Neuronal stem cell (in vitro differentiated cells): ENCODE measurements at regions not wholly inside any gene's neighbourhood (a gene's known extent, or its start where the extent isn't known, plus 50 kb on each side); places are given as distances from the start of the nearest gene placed in this dataset.

Experiments used
- DNase-seq: peaks from one replicate; pipeline ENCODE4 v3.0.0-alpha.2; 2013; ENCODE audit warnings: low spot score
- H2AFZ ChIP-seq: one replicate; pipeline ENCODE4 v1.6.1; 2013; ENCODE audit warnings: mild to moderate bottlenecking, low read length, inconsistent platforms
- H2AK5ac ChIP-seq: 2 replicates; pipeline ENCODE4 v1.6.1; 2013; ENCODE audit warnings: low read depth, mild to moderate bottlenecking, inconsistent platforms, low read length, moderate library complexity, mixed read lengths
- H2BK120ac ChIP-seq: 2 replicates; pipeline ENCODE4 v1.6.1; 2013; ENCODE audit warnings: low read depth, mild to moderate bottlenecking, inconsistent platforms, low read length, moderate library complexity, mixed read lengths
- H2BK12ac ChIP-seq: one replicate; pipeline ENCODE4 v1.6.1; 2013; ENCODE audit warnings: low read length, inconsistent platforms
- H2BK15ac ChIP-seq: 2 replicates; pipeline ENCODE4 v1.6.1; 2013; ENCODE audit warnings: mild to moderate bottlenecking, low read length, inconsistent platforms, mixed read lengths
- H2BK5ac ChIP-seq: one replicate; pipeline ENCODE4 v1.6.1; 2013; ENCODE audit warnings: inconsistent platforms, mild to moderate bottlenecking, low read length, moderate library complexity
- H3K14ac ChIP-seq: one replicate; pipeline ENCODE4 v1.6.1; 2013; ENCODE audit warnings: low read length, inconsistent platforms
- H3K18ac ChIP-seq: 2 replicates; pipeline ENCODE4 v1.6.1; 2013; ENCODE audit warnings: low read length, inconsistent platforms
- H3K23ac ChIP-seq: 2 replicates; pipeline ENCODE4 v1.6.1; 2013; ENCODE audit warnings: low read depth, mild to moderate bottlenecking, mixed read lengths, low read length, inconsistent platforms; ENCODE audit not compliant: poor library complexity
- H3K27ac ChIP-seq: replicated peaks from 3 replicates; pipeline ENCODE4 v1.5.1; 2013; ENCODE audit warnings: low read length, inconsistent platforms
- H3K27me3 ChIP-seq, 3 experiments: 2 replicates each; pipeline ENCODE4 v1.6.1; 2013; ENCODE audit warnings: low read length in 3 of 3, mild to moderate bottlenecking in 2 of 3, inconsistent platforms in 1 of 3, low read depth in 1 of 3, mixed read lengths in 1 of 3, moderate library complexity in 1 of 3; ENCODE audit not compliant: control insufficient read depth in 3 of 3, insufficient read depth in 3 of 3
- H3K36me3 ChIP-seq, 2 donors: replicated peaks in 1 of 2; 2 replicates each; pipeline ENCODE4 v1.6.1; 2013; ENCODE audit warnings: low read length in 2 of 2; ENCODE audit not compliant: control insufficient read depth in 2 of 2, insufficient read depth in 2 of 2
- H3K4ac ChIP-seq: 2 replicates; pipeline ENCODE4 v1.6.1; 2013; ENCODE audit warnings: inconsistent platforms, mild to moderate bottlenecking, low read length, moderate library complexity
- H3K4me1 ChIP-seq, 2 donors: 1 replicate in 1 of 2; 2 replicates in 1 of 2; pipeline ENCODE4 v1.6.1; 2013; ENCODE audit warnings: low read length in 2 of 2, low read depth in 1 of 2; ENCODE audit not compliant: control insufficient read depth in 2 of 2, insufficient read depth in 1 of 2
- H3K4me2 ChIP-seq: one replicate; pipeline ENCODE4 v1.6.1; 2013; ENCODE audit warnings: mild to moderate bottlenecking, low read length, inconsistent platforms; ENCODE audit not compliant: insufficient read depth, poor library complexity, severe bottlenecking
- H3K4me3 ChIP-seq, 2 donors: 2 replicates each; pipeline ENCODE4 v1.5.1; 2013; ENCODE audit warnings: low read length in 2 of 2, mild to moderate bottlenecking in 2 of 2, inconsistent platforms in 1 of 2, moderate library complexity in 1 of 2
- H3K79me1 ChIP-seq: one replicate; pipeline ENCODE4 v1.6.1; 2013; ENCODE audit warnings: low read depth, mild to moderate bottlenecking, inconsistent platforms, low read length, moderate library complexity
- H3K9ac ChIP-seq: one replicate; pipeline ENCODE4 v1.6.1; 2013; ENCODE audit warnings: mild to moderate bottlenecking, low read depth, low read length, inconsistent platforms; ENCODE audit not compliant: poor library complexity
- H3K9me3 ChIP-seq, 2 donors: replicated peaks in 1 of 2; 2 replicates each; pipeline versions ENCODE3 to v1.6.1; 2013; ENCODE audit warnings: low read length in 2 of 2, mild to moderate bottlenecking in 2 of 2, inconsistent platforms in 1 of 2, low read depth in 1 of 2, mixed read lengths in 1 of 2, moderate library complexity in 1 of 2; ENCODE audit not compliant: control insufficient read depth in 2 of 2, insufficient read depth in 1 of 2
- H4K8ac ChIP-seq: one replicate; pipeline ENCODE4 v1.6.1; 2013; ENCODE audit warnings: low read depth, mild to moderate bottlenecking, inconsistent platforms, low read length, moderate library complexity
- H4K91ac ChIP-seq: one replicate; pipeline ENCODE4 v1.6.1; 2013; ENCODE audit warnings: low read length, low read depth, mild to moderate bottlenecking, inconsistent platforms; ENCODE audit not compliant: poor library complexity
- WGBS, 2 donors: extraction: QIAGEN DNeasy Blood & Tissue Kit; methylation state at CpG; one replicate each; pipeline ENCODE4 v1.1.7; 2013; ENCODE audit warnings: missing lambda C conversion rate in 2 of 2, mixed read lengths in 1 of 2; ENCODE audit not compliant: insufficient read length in 2 of 2, insufficient replicate concordance in 1 of 2; ENCODE audit errors: extremely low coverage in 2 of 2; 5-methylcytosine and 5-hydroxymethylcytosine counted together

GRCh38 chr6:148090326-148090725 lies 252.3 kb upstream of the SASH1 start:
- H3K79me1 ChIP-seq: no peaks in the 10 kb centered on the region
- H2BK5ac ChIP-seq: no peak overlapping the region
- no peak overlapping the region for H3K27ac ChIP-seq
- no peak overlapping the region for H3K4me2 ChIP-seq
- H3K9me3 ChIP-seq: peaks cover 0 to 8% of the 10 kb centered on the region in 2 donors
- no peak overlapping the region for H3K4me3 ChIP-seq
- H3K27me3 ChIP-seq: no peaks in the 10 kb centered on the region
- H3K18ac ChIP-seq: no peak overlapping the region
- H3K9ac ChIP-seq: no peak overlapping the region
- no peak overlapping the region for H3K4ac ChIP-seq
- H3K14ac ChIP-seq: no peak overlapping the region
- no CpG with 5 or more reads among the region's 2 CpGs for WGBS, 2 donors
- H3K36me3 ChIP-seq: no peaks in the 10 kb centered on the region
- H2BK15ac ChIP-seq: no peak overlapping the region
- no peak overlapping the region for H3K23ac ChIP-seq
- DNase-seq: no peak
- H2AK5ac ChIP-seq: no peak overlapping the region
- H2AFZ ChIP-seq: no peak overlapping the region
- no peak overlapping the region for H2BK12ac ChIP-seq
- H3K4me1 ChIP-seq: no peaks in the 10 kb centered on the region
- no peak overlapping the region for H2BK120ac ChIP-seq
- no peak overlapping the region for H4K91ac ChIP-seq
- no peak overlapping the region for H4K8ac ChIP-seq

- Histone ChIP-seq H3K23ac (no peak overlapping the region), H3K9ac (no peak overlapping the region), H2BK12ac (no peak overlapping the region), H3K27ac (no peak overlapping the region), H3K9me3 (peaks cover 0 to 8% of the 10 kb centered on the region in 2 donors), H3K27me3 (no peaks in the 10 kb centered on the region), H2AK5ac (no peak overlapping the region), H3K4me3 (no peak overlapping the region), H3K4me2 (no peak overlapping the region), H3K18ac (no peak overlapping the region), H2BK15ac (no peak overlapping the region), H2AFZ (no peak overlapping the region), H3K4me1 (no peaks in the 10 kb centered on the region), H4K91ac (no peak overlapping the region), H3K4ac (no peak overlapping the region), H2BK120ac (no peak overlapping the region), H3K14ac (no peak overlapping the region), H2BK5ac (no peak overlapping the region), H3K79me1 (peaks cover 1% of the 10 kb centered on the region), H3K36me3 (no peaks in the 10 kb centered on the region), H4K8ac (no peak overlapping the region)
- DNase-seq: no peak
These were observed 251.2 kb upstream of the SASH1 start for GRCh38 chr6:148091394-148091793.

- peak overlapping the region; percentile 15 for H2AFZ ChIP-seq
- no peak overlapping the region for H2BK12ac ChIP-seq
- H3K18ac ChIP-seq: no peak overlapping the region
- no peak overlapping the region for H2BK5ac ChIP-seq
- H3K9me3 ChIP-seq: no peaks in the 10 kb centered on the region
- WGBS, 2 donors: no CpG with 5 or more reads among the region's 8 CpGs
- H2BK15ac ChIP-seq: no peak overlapping the region
- H3K4me2 ChIP-seq: no peak overlapping the region
- H3K4ac ChIP-seq: no peak overlapping the region
- H3K36me3 ChIP-seq: no peaks in the 10 kb centered on the region
- no peak overlapping the region for H3K23ac ChIP-seq
- H3K9ac ChIP-seq: no peak overlapping the region
- no peak overlapping the region for H4K8ac ChIP-seq
- H3K27me3 ChIP-seq: no peaks in the 10 kb centered on the region
- H3K27ac ChIP-seq: no peak overlapping the region
- no peak overlapping the region for H2AK5ac ChIP-seq
- no peak overlapping the region for H2BK120ac ChIP-seq
- DNase-seq: no peak
- no peak overlapping the region for H3K14ac ChIP-seq
- H4K91ac ChIP-seq: no peak overlapping the region
- no peaks in the 10 kb centered on the region for H3K79me1 ChIP-seq
- peaks cover 0 to 15% of the 10 kb centered on the region in 2 donors for H3K4me1 ChIP-seq
- peak overlapping the region in 1 of 2 donors; percentile 28 for H3K4me3 ChIP-seq
These were observed 239.2 kb upstream of the SASH1 start for GRCh38 chr6:148103436-148103835.

GRCh38 chr6:148104131-148104530 lies 238.5 kb upstream of the SASH1 start:
- no peak overlapping the region for H4K8ac ChIP-seq
- H3K18ac ChIP-seq: no peak overlapping the region
- no peaks in the 10 kb centered on the region for H3K36me3 ChIP-seq
- H3K79me1 ChIP-seq: no peaks in the 10 kb centered on the region
- H3K14ac ChIP-seq: no peak overlapping the region
- H3K27me3 ChIP-seq: no peaks in the 10 kb centered on the region
- no peak overlapping the region for H2AK5ac ChIP-seq
- no peak overlapping the region for H2BK12ac ChIP-seq
- H3K27ac ChIP-seq: no peak overlapping the region
- peak overlapping the region; percentile 15 for H2AFZ ChIP-seq
- H3K23ac ChIP-seq: no peak overlapping the region
- DNase-seq: no peak
- WGBS, 2 donors: no CpG with 5 or more reads among the region's 3 CpGs
- no peaks in the 10 kb centered on the region for H3K9me3 ChIP-seq
- no peak overlapping the region for H3K9ac ChIP-seq
- H3K4me2 ChIP-seq: no peak overlapping the region
- H2BK120ac ChIP-seq: no peak overlapping the region
- H3K4ac ChIP-seq: no peak overlapping the region
- peaks cover 0 to 15% of the 10 kb centered on the region in 2 donors for H3K4me1 ChIP-seq
- H2BK15ac ChIP-seq: no peak overlapping the region
- no peak overlapping the region for H2BK5ac ChIP-seq
- H3K4me3 ChIP-seq: peak overlapping the region in 1 of 2 donors; percentile 28
- H4K91ac ChIP-seq: no peak overlapping the region
